HCT116 (cell line): ENCODE measurements at regions not wholly inside any gene's neighbourhood (a gene's known extent, or its start where the extent isn't known, plus 50 kb on each side); places are given as distances from the start of the nearest gene placed in this dataset.

ENCODE experiments used
- CEBPB ChIP-seq: IDR thresholded peaks from 2 replicates; pipeline ENCODE4 v1.6.1; 2012; ENCODE audit warnings: low read depth
- EZH2phosphoT487 ChIP-seq: fragments of 200-600 bp; IDR thresholded peaks from 2 replicates; pipeline ENCODE4 v1.6.1; 2018; ENCODE audit warnings: antibody characterized with exemption, borderline replicate concordance
- FOSL1 ChIP-seq: IDR thresholded peaks from 2 replicates; pipeline ENCODE4 v1.6.1; 2012; ENCODE audit warnings: low read depth
- RAD21 ChIP-seq: IDR thresholded peaks from 2 replicates; pipeline ENCODE4 v1.6.1; 2012; ENCODE audit warnings: low read depth, mild to moderate bottlenecking
- SP1 ChIP-seq: IDR thresholded peaks from 2 replicates; pipeline ENCODE4 v1.6.1; 2012; ENCODE audit warnings: low read depth
- SRF ChIP-seq: IDR thresholded peaks from 2 replicates; pipeline ENCODE4 v1.6.1; 2012; ENCODE audit warnings: low read depth
- TCF7L2 ChIP-seq: IDR thresholded peaks from 2 replicates; pipeline ENCODE4 v1.7.0; 2011; ENCODE audit warnings: borderline replicate concordance, inconsistent platforms; ENCODE audit not compliant: insufficient read depth, insufficient read length; ENCODE audit errors: extremely low read depth
- TF ChIP-seq, protein P1 (sequence below), 3 experiments: fragments of 200-600 bp in 1 of 3; sonication (generic) in 1 of 3; IDR thresholded peaks in 2 of 3; conservative IDR thresholded peaks in 1 of 3; 2 replicates each; pipeline ENCODE4 v1.5.1; 2012 to 2017; ENCODE audit warnings: low read depth in 2 of 3, low read length in 2 of 3, antibody characterized with exemption in 1 of 3, borderline replicate concordance in 1 of 3, control low read depth in 1 of 3, mild to moderate bottlenecking in 1 of 3, mixed read lengths in 1 of 3, mixed run types in 1 of 3, moderate library complexity in 1 of 3; ENCODE audit not compliant: insufficient read depth in 1 of 3
- TF ChIP-seq, protein P2 (sequence below): IDR thresholded peaks from 2 replicates; pipeline ENCODE4 v1.6.1; 2011; ENCODE audit warnings: mild to moderate bottlenecking, low read length, moderate library complexity; ENCODE audit not compliant: insufficient replicate concordance; ENCODE audit errors: extremely low read depth

DNA sequence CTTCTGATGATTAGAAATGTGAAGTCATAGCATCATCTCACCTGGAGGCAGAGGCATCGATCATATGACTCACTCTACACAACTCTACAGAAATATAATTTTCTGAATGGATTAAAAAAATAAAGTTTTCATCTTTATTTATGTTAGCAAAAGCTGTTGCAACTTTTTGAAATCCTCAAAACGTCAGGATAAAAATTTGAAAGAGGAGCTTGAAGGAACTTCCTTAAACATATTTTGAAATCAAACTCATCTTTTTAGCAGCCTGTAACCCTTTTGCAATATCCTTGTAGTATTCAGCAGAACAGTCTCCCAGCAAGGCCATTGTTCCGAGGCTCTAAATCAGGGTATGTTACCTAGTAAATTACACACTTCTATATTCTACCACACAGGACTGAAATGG lies 985.4 kb downstream of the PLOD2 start:
- TF ChIP-seq, protein P1, sequence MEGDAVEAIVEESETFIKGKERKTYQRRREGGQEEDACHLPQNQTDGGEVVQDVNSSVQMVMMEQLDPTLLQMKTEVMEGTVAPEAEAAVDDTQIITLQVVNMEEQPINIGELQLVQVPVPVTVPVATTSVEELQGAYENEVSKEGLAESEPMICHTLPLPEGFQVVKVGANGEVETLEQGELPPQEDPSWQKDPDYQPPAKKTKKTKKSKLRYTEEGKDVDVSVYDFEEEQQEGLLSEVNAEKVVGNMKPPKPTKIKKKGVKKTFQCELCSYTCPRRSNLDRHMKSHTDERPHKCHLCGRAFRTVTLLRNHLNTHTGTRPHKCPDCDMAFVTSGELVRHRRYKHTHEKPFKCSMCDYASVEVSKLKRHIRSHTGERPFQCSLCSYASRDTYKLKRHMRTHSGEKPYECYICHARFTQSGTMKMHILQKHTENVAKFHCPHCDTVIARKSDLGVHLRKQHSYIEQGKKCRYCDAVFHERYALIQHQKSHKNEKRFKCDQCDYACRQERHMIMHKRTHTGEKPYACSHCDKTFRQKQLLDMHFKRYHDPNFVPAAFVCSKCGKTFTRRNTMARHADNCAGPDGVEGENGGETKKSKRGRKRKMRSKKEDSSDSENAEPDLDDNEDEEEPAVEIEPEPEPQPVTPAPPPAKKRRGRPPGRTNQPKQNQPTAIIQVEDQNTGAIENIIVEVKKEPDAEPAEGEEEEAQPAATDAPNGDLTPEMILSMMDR (IDR thresholded peaks at IDR 0.05 in 2 of 3, conservative IDR thresholded peaks at IDR 0.05 in 1 of 3; ENCODE audit: borderline replicate concordance in 1 of 3, insufficient read depth in 1 of 3, low read depth in 2 of 3, low read length in 2 of 3), result no peak
- TF ChIP-seq SRF (no peak), FOSL1 (no peak), CEBPB (no peak), RAD21 (no peak), TCF7L2 (no peak), EZH2phosphoT487 (no peak), SP1 (no peak)
- TF ChIP-seq, protein P2, sequence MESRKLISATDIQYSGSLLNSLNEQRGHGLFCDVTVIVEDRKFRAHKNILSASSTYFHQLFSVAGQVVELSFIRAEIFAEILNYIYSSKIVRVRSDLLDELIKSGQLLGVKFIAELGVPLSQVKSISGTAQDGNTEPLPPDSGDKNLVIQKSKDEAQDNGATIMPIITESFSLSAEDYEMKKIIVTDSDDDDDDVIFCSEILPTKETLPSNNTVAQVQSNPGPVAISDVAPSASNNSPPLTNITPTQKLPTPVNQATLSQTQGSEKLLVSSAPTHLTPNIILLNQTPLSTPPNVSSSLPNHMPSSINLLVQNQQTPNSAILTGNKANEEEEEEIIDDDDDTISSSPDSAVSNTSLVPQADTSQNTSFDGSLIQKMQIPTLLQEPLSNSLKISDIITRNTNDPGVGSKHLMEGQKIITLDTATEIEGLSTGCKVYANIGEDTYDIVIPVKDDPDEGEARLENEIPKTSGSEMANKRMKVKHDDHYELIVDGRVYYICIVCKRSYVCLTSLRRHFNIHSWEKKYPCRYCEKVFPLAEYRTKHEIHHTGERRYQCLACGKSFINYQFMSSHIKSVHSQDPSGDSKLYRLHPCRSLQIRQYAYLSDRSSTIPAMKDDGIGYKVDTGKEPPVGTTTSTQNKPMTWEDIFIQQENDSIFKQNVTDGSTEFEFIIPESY, result no peak
